ENCODE measurements at regions not wholly inside any gene's neighbourhood (a gene's known extent, or its start where the extent isn't known, plus 50 kb on each side); places are given as distances from the start of the nearest gene placed in this dataset.
"Not testable (repeated sequence)": the region's sequence is repeated elsewhere in the genome, so short reads cannot be mapped to it uniquely, and the experiment has no call there.

DNA sequence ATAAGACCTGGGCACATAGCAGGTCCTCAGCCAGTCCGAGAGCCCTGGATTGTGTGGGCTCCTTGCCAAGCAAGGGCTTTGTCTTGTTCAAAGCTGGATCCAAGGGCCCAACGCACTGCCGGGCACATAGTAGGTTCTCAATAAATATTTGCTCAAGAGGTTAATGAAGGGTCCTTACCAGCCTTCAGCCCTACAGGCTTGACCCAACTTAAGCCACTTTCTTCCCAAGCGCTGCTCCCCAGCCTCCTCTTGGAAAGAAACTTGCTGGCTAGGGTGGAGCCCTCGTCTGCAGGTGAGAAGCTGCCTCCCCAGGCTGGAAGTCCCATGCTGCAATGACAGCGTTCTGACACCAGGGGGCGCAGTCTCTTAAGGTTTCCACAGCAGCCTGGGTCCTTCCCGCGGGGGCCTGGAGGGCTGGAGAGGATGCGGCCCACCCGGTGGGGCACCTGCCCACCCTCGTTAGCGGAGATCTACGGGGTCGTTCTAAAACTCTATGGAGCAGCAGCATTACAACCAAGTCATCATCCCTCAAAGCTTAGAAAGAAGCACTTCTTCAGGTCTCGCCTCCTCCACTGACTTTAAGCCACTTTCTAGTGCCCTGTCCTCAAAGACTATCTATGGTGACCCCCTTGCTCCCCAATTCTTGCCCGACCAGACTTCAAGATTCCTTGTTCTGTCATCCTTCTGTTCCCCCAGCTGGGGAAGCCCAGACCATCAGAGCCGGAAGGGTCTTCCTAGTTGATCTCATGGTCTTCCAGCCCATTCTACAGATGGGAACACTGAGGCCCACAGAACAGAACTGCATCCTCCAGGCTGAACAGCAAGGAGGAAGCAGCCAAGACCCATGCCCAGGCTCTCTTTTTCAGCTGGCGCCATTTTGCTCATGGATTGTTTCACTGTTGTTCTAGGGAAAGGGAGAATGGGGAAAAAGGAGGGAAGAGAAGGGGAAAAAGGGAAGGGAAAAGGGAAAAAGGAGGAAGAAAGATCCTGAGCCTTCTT, 115.4 kb downstream of the LHX2 start:
- no peak for TF ChIP-seq ZFX (IDR thresholded peaks at IDR 0.05; ENCODE audit: borderline replicate concordance)
- TF ChIP-seq, protein P1, sequence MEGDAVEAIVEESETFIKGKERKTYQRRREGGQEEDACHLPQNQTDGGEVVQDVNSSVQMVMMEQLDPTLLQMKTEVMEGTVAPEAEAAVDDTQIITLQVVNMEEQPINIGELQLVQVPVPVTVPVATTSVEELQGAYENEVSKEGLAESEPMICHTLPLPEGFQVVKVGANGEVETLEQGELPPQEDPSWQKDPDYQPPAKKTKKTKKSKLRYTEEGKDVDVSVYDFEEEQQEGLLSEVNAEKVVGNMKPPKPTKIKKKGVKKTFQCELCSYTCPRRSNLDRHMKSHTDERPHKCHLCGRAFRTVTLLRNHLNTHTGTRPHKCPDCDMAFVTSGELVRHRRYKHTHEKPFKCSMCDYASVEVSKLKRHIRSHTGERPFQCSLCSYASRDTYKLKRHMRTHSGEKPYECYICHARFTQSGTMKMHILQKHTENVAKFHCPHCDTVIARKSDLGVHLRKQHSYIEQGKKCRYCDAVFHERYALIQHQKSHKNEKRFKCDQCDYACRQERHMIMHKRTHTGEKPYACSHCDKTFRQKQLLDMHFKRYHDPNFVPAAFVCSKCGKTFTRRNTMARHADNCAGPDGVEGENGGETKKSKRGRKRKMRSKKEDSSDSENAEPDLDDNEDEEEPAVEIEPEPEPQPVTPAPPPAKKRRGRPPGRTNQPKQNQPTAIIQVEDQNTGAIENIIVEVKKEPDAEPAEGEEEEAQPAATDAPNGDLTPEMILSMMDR (IDR thresholded peaks at IDR 0.05): peak; percentile 93
- no peak overlapping the region for H3K27ac ChIP-seq

DNA sequence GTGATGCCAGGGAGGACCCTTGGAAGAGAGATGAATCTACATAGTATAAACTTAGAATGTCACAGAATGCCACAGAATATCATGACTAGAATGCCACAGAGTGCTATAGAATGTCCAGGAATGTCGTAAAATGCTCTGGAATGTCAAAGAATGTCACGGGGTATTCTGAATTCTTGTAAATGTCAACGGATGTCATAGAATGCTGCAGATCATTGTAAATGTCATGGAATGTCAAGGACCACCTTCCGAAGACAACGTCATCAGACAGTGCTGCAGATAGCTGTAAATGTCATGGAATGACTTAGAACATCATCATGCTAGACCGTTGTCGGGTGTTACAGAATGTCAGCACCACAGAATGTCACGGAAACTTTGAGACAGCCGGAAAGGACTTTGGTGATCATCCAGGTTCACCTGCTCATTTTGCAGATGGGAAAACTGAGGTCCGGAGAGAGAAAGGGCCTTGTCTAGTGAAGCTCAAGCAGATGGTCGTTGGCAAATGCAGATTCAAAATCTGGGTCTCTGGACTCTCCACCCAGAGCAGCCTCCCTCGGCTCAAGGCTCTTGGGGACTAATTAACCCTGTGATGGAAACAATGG, 117.1 kb downstream of the LHX2 start:
- no peak overlapping the region for H3K27ac ChIP-seq
- no peak for TF ChIP-seq ZFX (IDR thresholded peaks at IDR 0.05; ENCODE audit: borderline replicate concordance)
- TF ChIP-seq, protein P1 (IDR thresholded peaks at IDR 0.05): no peak

DNA sequence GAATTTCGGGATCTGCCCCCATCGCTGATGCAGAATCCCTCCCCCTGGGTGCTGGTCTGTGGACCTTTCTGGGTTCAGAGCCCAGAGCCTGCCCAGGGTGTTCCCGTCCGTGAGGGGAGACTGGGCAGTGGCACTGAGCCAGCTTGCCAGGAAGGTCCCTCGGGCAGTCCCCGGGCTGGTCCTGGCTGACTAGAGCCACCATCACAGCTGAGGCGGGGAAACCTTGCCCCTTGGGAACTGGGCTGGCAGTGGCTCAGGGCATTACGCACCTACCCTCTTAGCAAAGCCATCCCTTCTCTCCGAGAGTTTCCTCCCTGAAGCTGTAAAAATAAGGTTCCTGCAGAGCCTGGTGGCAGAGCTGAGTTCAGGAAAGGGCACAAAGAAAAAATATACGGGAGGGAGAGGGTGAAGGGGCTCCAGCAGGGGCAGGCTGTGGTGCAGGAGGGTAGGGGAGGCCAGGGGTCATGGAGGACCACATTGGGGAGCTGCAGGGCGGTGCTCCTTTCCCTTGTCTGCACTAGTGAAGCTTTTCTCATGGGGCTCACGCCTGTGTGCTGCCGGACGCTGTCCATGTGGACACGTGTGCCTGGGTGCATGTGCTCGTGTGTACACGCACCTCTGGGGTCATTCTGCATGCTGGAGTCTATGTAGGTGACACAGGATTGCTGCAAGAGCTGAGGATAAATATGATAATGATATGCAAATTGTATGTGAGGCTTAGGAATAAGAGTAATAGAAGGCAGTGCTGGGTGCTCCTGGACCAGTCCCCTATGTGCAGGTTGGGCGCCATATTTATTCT, 118.9 kb downstream of the LHX2 start:
- no peak for TF ChIP-seq ZFX (IDR thresholded peaks at IDR 0.05; ENCODE audit: borderline replicate concordance)
- TF ChIP-seq, protein P1 (IDR thresholded peaks at IDR 0.05): no peak
- H3K27ac ChIP-seq: no peak overlapping the region

DNA sequence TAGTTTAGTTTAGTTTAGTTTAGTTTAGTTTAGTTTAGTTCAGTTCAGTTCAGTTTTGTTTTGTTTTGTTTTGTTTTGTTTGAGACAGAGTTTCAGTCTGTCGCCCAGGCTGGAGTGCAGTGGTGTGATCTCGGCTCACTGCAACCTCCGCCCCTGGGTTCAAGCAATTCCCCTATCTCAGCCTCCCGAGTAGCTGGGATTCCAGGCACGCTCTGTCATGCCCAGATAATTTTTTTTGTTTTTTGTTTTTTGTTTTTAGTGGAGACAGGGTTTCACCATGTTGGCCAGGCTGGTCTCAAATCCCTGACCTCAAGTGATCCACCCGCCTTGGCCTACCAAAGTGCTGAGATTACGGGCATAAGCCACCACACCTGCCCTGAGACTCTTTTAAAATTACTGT, 120.0 kb downstream of the LHX2 start:
- not testable (repeated sequence) for H3K27ac ChIP-seq

DNA sequence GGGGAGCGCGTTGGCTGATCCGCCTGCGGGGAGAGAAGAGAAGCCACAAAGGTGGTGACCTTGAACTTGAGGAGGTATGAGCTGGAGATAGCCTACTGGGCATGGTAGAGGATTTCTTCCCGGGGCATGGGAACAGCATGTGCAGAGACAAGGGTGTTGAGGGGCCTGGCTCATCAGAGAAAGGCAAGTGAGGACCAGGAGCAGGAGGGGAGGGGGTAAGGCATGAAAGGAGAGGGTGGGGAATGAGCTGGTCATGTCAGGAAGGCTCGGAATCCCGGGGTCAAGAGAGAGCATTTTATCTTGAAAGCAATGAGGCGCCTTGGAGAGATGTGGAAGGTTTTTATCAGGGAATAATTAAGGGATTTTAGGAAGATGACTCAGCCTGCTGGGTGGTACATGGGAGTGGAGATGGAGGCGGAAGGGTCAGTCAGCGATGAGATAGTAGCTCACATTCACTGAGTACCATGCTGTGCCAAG, 121.1 kb downstream of the LHX2 start:
- H3K27ac ChIP-seq: no peak overlapping the region
- TF ChIP-seq, protein P1 (IDR thresholded peaks at IDR 0.05): no peak
- TF ChIP-seq ZFX (IDR thresholded peaks at IDR 0.05; ENCODE audit: borderline replicate concordance): no peak

DNA sequence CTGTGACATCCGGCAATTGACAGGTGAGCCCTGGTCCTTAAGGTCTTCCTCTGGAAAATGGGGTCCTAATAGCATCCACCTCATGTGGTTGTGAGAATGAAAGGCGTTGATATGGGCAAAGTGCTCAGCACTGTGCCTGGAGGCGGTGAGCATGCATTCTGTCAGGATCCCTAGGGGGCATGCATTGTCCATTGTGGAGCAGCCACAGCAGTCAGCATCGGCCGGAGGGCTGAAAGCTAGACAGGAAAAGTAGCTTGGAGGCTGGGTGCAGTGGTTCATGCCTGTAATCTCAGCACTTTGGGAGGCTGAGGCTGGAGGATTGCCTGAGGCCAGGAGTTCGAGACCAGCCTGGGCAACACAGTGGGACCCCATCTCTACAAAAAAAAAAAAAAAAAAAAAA, 122.2 kb downstream of the LHX2 start:
- TF ChIP-seq, protein P1 (IDR thresholded peaks at IDR 0.05): no peak
- TF ChIP-seq ZFX (IDR thresholded peaks at IDR 0.05; ENCODE audit: borderline replicate concordance): no peak
- H3K27ac ChIP-seq: no peak overlapping the region

DNA sequence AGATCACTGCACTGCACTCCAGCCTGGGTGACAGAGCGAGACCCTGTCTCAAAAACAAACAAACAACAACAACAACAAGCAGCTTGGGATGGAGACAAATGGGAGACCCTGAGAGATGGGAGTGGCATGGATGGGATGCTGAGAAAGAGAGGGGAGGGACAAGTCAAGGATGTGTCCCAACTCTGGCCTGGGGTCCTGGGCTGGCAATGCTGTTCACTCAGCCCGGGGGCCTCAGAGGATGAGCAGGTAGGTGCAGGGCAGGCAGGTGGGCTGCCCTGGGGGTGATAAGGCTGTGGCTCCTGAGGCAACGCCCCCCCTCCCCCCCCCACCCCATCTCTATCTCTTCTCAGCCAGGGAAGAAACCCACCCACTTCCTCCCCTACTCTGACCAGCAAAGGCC, 123.0 kb downstream of the LHX2 start:
- TF ChIP-seq, protein P1 (IDR thresholded peaks at IDR 0.05): no peak
- no peak for TF ChIP-seq ZFX (IDR thresholded peaks at IDR 0.05; ENCODE audit: borderline replicate concordance)
- no peak overlapping the region for H3K27ac ChIP-seq

Measured in 22Rv1 (cell line).